ENCODE measurements at regions not wholly inside any gene's neighbourhood (a gene's known extent, or its start where the extent isn't known, plus 50 kb on each side); places are given as distances from the start of the nearest gene placed in this dataset.

DNA sequence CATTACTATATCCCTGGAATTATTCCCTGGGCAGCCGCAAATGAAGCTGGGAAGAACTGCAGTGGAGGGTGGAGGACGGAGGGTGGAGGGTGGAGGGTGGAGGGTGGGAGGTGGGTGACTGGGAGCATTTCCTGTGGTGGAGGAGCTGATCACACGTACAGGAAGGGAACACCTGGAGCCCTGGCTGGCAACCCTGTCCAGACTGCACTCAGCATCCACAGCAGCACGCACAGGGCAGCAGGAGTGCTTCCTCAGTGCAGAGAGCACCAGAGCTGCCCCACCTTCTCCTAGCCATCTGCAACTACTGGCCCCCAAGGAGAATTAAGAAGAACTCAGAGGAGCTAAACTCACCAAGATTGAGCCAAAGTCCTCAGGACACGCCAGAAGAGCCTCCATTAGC lies 249.9 kb downstream of the EIPR1 start:
- Histone ChIP-seq H3K4me1 (ENCODE audit: control insufficient read depth, insufficient read depth, low read length) (no peaks in the 10 kb centered on the region), H3K9me3 (ENCODE audit: control insufficient read depth, insufficient read depth, low read length) (no peaks in the 10 kb centered on the region), H3K27ac (ENCODE audit: low read length) (no peak overlapping the region), H3K27me3 (ENCODE audit: control insufficient read depth, insufficient read depth, low read length) (no peaks in the 10 kb centered on the region), H3K36me3 (ENCODE audit: control insufficient read depth, insufficient read depth, low read length) (no peaks in the 10 kb centered on the region), H3K4me3 (ENCODE audit: low read length) (no peak overlapping the region)
- 64% methylated on average over 4 of the region's 5 CpGs for WGBS (ENCODE audit: insufficient coverage)
- no peak overlapping the region for H3K27ac Mint-ChIP-seq
- H3K36me3 Mint-ChIP-seq, result no peaks in the 10 kb centered on the region
- H3K27me3 Mint-ChIP-seq (ENCODE audit: low read depth in 2 of 2), result peaks cover 0 to 8% of the 10 kb centered on the region in 2 donors
- no peak overlapping the region for H3K4me3 Mint-ChIP-seq
- no peak for ATAC-seq
- TF ChIP-seq, protein P1, sequence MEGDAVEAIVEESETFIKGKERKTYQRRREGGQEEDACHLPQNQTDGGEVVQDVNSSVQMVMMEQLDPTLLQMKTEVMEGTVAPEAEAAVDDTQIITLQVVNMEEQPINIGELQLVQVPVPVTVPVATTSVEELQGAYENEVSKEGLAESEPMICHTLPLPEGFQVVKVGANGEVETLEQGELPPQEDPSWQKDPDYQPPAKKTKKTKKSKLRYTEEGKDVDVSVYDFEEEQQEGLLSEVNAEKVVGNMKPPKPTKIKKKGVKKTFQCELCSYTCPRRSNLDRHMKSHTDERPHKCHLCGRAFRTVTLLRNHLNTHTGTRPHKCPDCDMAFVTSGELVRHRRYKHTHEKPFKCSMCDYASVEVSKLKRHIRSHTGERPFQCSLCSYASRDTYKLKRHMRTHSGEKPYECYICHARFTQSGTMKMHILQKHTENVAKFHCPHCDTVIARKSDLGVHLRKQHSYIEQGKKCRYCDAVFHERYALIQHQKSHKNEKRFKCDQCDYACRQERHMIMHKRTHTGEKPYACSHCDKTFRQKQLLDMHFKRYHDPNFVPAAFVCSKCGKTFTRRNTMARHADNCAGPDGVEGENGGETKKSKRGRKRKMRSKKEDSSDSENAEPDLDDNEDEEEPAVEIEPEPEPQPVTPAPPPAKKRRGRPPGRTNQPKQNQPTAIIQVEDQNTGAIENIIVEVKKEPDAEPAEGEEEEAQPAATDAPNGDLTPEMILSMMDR (IDR thresholded peaks at IDR 0.05), result no peak
- H3K4me1 Mint-ChIP-seq, result no peaks in the 10 kb centered on the region
- H3K9me3 Mint-ChIP-seq, result no peaks in the 10 kb centered on the region
- intact Hi-C loops (cut with micrococcal nuclease), result no loop called here
- DNase-seq, result no peak

DNA sequence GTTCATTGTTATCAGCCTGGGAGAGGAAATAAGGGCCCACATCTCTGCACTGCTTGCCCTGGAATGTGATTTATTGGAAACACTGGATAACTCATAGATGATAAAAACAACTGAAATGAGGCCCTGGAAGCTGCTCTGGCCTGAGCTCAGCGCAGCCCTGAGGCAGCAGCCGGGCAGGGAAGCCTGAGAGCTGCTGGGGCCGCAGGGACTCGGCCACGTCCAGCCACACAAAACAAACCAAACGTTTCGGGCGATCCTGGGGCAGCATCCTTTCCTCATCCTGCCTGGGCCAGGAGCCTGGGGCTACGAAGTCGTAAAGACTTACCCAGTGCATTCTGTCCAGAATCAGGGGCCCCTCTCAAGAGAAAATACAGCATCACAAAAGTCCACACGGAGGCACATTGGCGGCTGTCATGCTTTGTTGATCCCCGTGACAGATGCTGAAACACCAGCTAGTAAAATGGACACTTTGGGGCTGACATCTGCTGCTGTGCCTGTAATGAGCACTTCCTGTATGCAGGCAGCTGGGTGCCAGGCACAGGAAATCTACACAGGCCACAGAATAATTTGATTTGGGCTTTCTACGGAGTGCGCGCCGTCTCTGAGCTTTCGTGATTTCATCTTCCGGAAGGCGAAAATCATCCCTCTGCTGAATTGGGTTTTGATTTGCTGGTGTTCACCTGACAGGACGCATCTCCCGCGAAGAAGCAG lies 250.6 kb downstream of the EIPR1 start:
- no peak for ATAC-seq
- Mint-ChIP-seq H3K27ac (no peak overlapping the region), H3K36me3 (no peaks in the 10 kb centered on the region), H3K9me3 (no peaks in the 10 kb centered on the region), H3K27me3 (ENCODE audit: low read depth in 2 of 2) (peaks cover 0 to 8% of the 10 kb centered on the region in 2 donors), H3K4me3 (no peak overlapping the region), H3K4me1 (no peaks in the 10 kb centered on the region)
- H3K27ac ChIP-seq (ENCODE audit: low read length), result no peak overlapping the region
- H3K27me3 ChIP-seq (ENCODE audit: control insufficient read depth, insufficient read depth, low read length), result no peaks in the 10 kb centered on the region
- H3K9me3 ChIP-seq (ENCODE audit: control insufficient read depth, insufficient read depth, low read length), result no peaks in the 10 kb centered on the region
- WGBS (ENCODE audit: insufficient coverage), result 70% methylated on average over 23 of the region's 23 CpGs
- H3K36me3 ChIP-seq (ENCODE audit: control insufficient read depth, insufficient read depth, low read length), result no peaks in the 10 kb centered on the region
- TF ChIP-seq, protein P1 (IDR thresholded peaks at IDR 0.05), result no peak
- H3K4me3 ChIP-seq (ENCODE audit: low read length), result no peak overlapping the region
- H3K4me1 ChIP-seq (ENCODE audit: control insufficient read depth, insufficient read depth, low read length), result no peaks in the 10 kb centered on the region
- peak in 1 of 2 donors; percentile 27 for DNase-seq
- intact Hi-C loops (cut with micrococcal nuclease), result no loop called here

DNA sequence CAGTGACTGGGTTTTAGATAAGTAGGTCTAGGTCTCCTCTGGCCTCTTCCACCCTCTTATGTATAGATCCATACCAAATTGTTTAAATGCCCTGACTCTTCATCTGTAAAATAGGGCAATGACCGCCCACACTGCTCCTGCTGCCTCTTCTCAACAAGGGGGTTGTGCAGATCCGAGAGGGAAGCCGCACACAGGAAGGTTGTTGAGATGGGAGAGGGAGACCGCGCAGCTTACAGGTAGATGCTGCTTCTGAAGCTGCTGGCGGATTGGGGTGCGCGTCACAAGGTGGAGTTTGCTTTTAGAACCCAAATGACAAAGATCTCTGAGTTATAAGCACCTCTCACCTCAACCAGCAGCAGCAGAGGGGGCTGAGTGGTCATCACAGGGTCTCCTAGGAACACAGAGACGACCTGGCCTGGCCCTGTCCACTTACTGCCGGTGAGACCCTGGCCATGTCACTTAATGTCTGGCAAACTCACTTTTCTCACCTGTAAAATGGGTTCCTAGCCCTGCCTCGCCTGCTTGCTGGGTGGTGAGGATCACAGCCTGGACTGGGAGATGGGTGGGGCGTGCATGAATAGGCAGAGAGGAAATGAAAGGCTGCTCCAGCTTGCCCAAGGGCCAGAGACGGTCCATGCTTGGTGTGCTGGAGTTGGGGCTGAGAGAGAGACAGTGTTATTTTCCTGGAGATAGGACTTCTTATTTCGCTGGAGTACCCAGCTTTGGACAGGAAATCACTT lies 251.3 kb downstream of the EIPR1 start:
- peaks cover 0 to 8% of the 10 kb centered on the region in 2 donors for H3K27me3 Mint-ChIP-seq (ENCODE audit: low read depth in 2 of 2)
- H3K4me1 Mint-ChIP-seq, result no peaks in the 10 kb centered on the region
- no peak overlapping the region for H3K27ac ChIP-seq (ENCODE audit: low read length)
- H3K9me3 Mint-ChIP-seq, result no peaks in the 10 kb centered on the region
- no peaks in the 10 kb centered on the region for H3K36me3 ChIP-seq (ENCODE audit: control insufficient read depth, insufficient read depth, low read length)
- no peak for ATAC-seq
- H3K4me1 ChIP-seq (ENCODE audit: control insufficient read depth, insufficient read depth, low read length), result no peaks in the 10 kb centered on the region
- no peaks in the 10 kb centered on the region for H3K27me3 ChIP-seq (ENCODE audit: control insufficient read depth, insufficient read depth, low read length)
- WGBS (ENCODE audit: insufficient coverage), result 91% methylated on average over 14 of the region's 14 CpGs
- DNase-seq, result no peak
- no peak overlapping the region for H3K4me3 ChIP-seq (ENCODE audit: low read length)
- intact Hi-C loops (cut with micrococcal nuclease), result no loop called here
- H3K27ac Mint-ChIP-seq, result no peak overlapping the region
- H3K4me3 Mint-ChIP-seq, result no peak overlapping the region
- H3K9me3 ChIP-seq (ENCODE audit: control insufficient read depth, insufficient read depth, low read length), result no peaks in the 10 kb centered on the region
- H3K36me3 Mint-ChIP-seq, result no peaks in the 10 kb centered on the region
- TF ChIP-seq, protein P1 (IDR thresholded peaks at IDR 0.05), result no peak
